ENCODE measurements at regions not wholly inside any gene's neighbourhood (a gene's known extent, or its start where the extent isn't known, plus 50 kb on each side); places are given as distances from the start of the nearest gene placed in this dataset.

GRCh38 chr4:1513936-1514483 lies 107.8 kb upstream of the NKX1-1 start:
- DNase-seq (ENCODE audit: low read depth, low spot score), result no peak

GRCh38 chr4:1512738-1513660 lies 106.8 kb upstream of the NKX1-1 start:
- H3K36me3 ChIP-seq (ENCODE audit: insufficient read depth, insufficient read length, low read length), result no peaks in the 10 kb centered on the region
- TF ChIP-seq ZNF274 (IDR thresholded peaks at IDR 0.05; ENCODE audit: low read depth, low read length), result no peak
- TF ChIP-seq YY1 (IDR thresholded peaks at IDR 0.05; ENCODE audit: insufficient read depth, insufficient read length), result no peak
- no peak for TF ChIP-seq SUZ12 (IDR thresholded peaks at IDR 0.05; ENCODE audit: extremely low read depth, insufficient read depth, insufficient read length)
- peak; percentile 52 for DNase-seq (ENCODE audit: low read depth, low spot score)
- H3K4me3 ChIP-seq (ENCODE audit: insufficient read length, low read depth), result peak overlapping the region; percentile 31
- H3K9me3 ChIP-seq (ENCODE audit: insufficient read depth, low read length), result no peaks in the 10 kb centered on the region; the same call in 1 of the 2 replicates
- peaks cover 11% of the 10 kb centered on the region for H3K27me3 ChIP-seq (ENCODE audit: insufficient read depth, insufficient read length)
- peaks cover 3% of the 10 kb centered on the region for H3K4me1 ChIP-seq (ENCODE audit: insufficient read depth, insufficient read length)
- peak overlapping the region; percentile 57 for H3K9ac ChIP-seq (ENCODE audit: insufficient read length, low read depth)

More at GRCh38 chr4:1513936-1514483, 107.8 kb upstream of the NKX1-1 start:
- Histone ChIP-seq H3K4me1 (ENCODE audit: insufficient read depth, insufficient read length) (peaks cover 3% of the 10 kb centered on the region), H3K4me3 (ENCODE audit: insufficient read length, low read depth) (no peak overlapping the region), H3K27me3 (ENCODE audit: insufficient read depth, insufficient read length) (peaks cover 11% of the 10 kb centered on the region), H3K36me3 (ENCODE audit: insufficient read depth, insufficient read length, low read length) (no peaks in the 10 kb centered on the region), H3K9me3 (ENCODE audit: insufficient read depth, low read length) (no peaks in the 10 kb centered on the region; the same call in 1 of the 2 replicates), H3K9ac (ENCODE audit: insufficient read length, low read depth) (peak overlapping the region; percentile 57)
- TF ChIP-seq SUZ12 (IDR thresholded peaks at IDR 0.05; ENCODE audit: extremely low read depth, insufficient read depth, insufficient read length) (no peak), YY1 (IDR thresholded peaks at IDR 0.05; ENCODE audit: insufficient read depth, insufficient read length) (no peak), ZNF274 (IDR thresholded peaks at IDR 0.05; ENCODE audit: low read depth, low read length) (no peak)

- Histone ChIP-seq H3K4me1 (ENCODE audit: insufficient read depth, insufficient read length) (peaks cover 3% of the 10 kb centered on the region), H3K4me3 (ENCODE audit: insufficient read length, low read depth) (no peak overlapping the region), H3K27me3 (ENCODE audit: insufficient read depth, insufficient read length) (peaks cover 17% of the 10 kb centered on the region), H3K36me3 (ENCODE audit: insufficient read depth, insufficient read length, low read length) (no peaks in the 10 kb centered on the region), H3K9ac (ENCODE audit: insufficient read length, low read depth) (peak overlapping the region; percentile 24), H3K9me3 (ENCODE audit: insufficient read depth, low read length) (no peaks in the 10 kb centered on the region; the same call in 1 of the 2 replicates)
- DNase-seq (ENCODE audit: low read depth, low spot score), result no peak
- no peak for TF ChIP-seq SUZ12 (IDR thresholded peaks at IDR 0.05; ENCODE audit: extremely low read depth, insufficient read depth, insufficient read length)
- TF ChIP-seq ZNF274 (IDR thresholded peaks at IDR 0.05; ENCODE audit: low read depth, low read length), result no peak
- TF ChIP-seq YY1 (IDR thresholded peaks at IDR 0.05; ENCODE audit: insufficient read depth, insufficient read length), result no peak
Measured at GRCh38 chr4:1512051-1512737, 106.0 kb upstream of the NKX1-1 start.

- no peaks in the 10 kb centered on the region; the same call in 1 of the 2 replicates for H3K9me3 ChIP-seq (ENCODE audit: insufficient read depth, low read length)
- DNase-seq (ENCODE audit: low read depth, low spot score), result peak; percentile 11
- peaks cover 17% of the 10 kb centered on the region for H3K27me3 ChIP-seq (ENCODE audit: insufficient read depth, insufficient read length)
- no peak overlapping the region for H3K9ac ChIP-seq (ENCODE audit: insufficient read length, low read depth)
- no peak for TF ChIP-seq ZNF274 (IDR thresholded peaks at IDR 0.05; ENCODE audit: low read depth, low read length)
- no peak for TF ChIP-seq YY1 (IDR thresholded peaks at IDR 0.05; ENCODE audit: insufficient read depth, insufficient read length)
- no peak for TF ChIP-seq SUZ12 (IDR thresholded peaks at IDR 0.05; ENCODE audit: extremely low read depth, insufficient read depth, insufficient read length)
- H3K4me3 ChIP-seq (ENCODE audit: insufficient read length, low read depth), result no peak overlapping the region
- no peaks in the 10 kb centered on the region for H3K36me3 ChIP-seq (ENCODE audit: insufficient read depth, insufficient read length, low read length)
- peaks cover 5% of the 10 kb centered on the region for H3K4me1 ChIP-seq (ENCODE audit: insufficient read depth, insufficient read length)
Measured at GRCh38 chr4:1511441-1512041, 105.3 kb upstream of the NKX1-1 start.

- TF ChIP-seq ZNF274 (IDR thresholded peaks at IDR 0.05; ENCODE audit: low read depth, low read length) (no peak), SUZ12 (IDR thresholded peaks at IDR 0.05; ENCODE audit: extremely low read depth, insufficient read depth, insufficient read length) (no peak), YY1 (IDR thresholded peaks at IDR 0.05; ENCODE audit: insufficient read depth, insufficient read length) (no peak)
- no peak for DNase-seq (ENCODE audit: low read depth, low spot score)
- Histone ChIP-seq H3K36me3 (ENCODE audit: insufficient read depth, insufficient read length, low read length) (no peaks in the 10 kb centered on the region), H3K9ac (ENCODE audit: insufficient read length, low read depth) (no peak overlapping the region), H3K4me3 (ENCODE audit: insufficient read length, low read depth) (no peak overlapping the region), H3K27me3 (ENCODE audit: insufficient read depth, insufficient read length) (peaks cover 21% of the 10 kb centered on the region), H3K9me3 (ENCODE audit: insufficient read depth, low read length) (no peaks in the 10 kb centered on the region; the same call in 1 of the 2 replicates), H3K4me1 (ENCODE audit: insufficient read depth, insufficient read length) (peaks cover 8% of the 10 kb centered on the region)
Measured at GRCh38 chr4:1510931-1511330, 104.7 kb upstream of the NKX1-1 start.

- no peaks in the 10 kb centered on the region for H3K36me3 ChIP-seq (ENCODE audit: insufficient read depth, insufficient read length, low read length)
- no peaks in the 10 kb centered on the region; the same call in 1 of the 2 replicates for H3K9me3 ChIP-seq (ENCODE audit: insufficient read depth, low read length)
- DNase-seq (ENCODE audit: low read depth, low spot score), result no peak
- TF ChIP-seq YY1 (IDR thresholded peaks at IDR 0.05; ENCODE audit: insufficient read depth, insufficient read length) (no peak), ZNF274 (IDR thresholded peaks at IDR 0.05; ENCODE audit: low read depth, low read length) (no peak), SUZ12 (IDR thresholded peaks at IDR 0.05; ENCODE audit: extremely low read depth, insufficient read depth, insufficient read length) (no peak)
- no peak overlapping the region for H3K4me3 ChIP-seq (ENCODE audit: insufficient read length, low read depth)
- no peak overlapping the region for H3K9ac ChIP-seq (ENCODE audit: insufficient read length, low read depth)
- peaks cover 21% of the 10 kb centered on the region for H3K27me3 ChIP-seq (ENCODE audit: insufficient read depth, insufficient read length)
- H3K4me1 ChIP-seq (ENCODE audit: insufficient read depth, insufficient read length), result peaks cover 11% of the 10 kb centered on the region
Measured at GRCh38 chr4:1509366-1509765, 103.1 kb upstream of the NKX1-1 start.
